GM21447 (cell line): ENCODE measurements at regions not wholly inside any gene's neighbourhood (a gene's known extent, or its start where the extent isn't known, plus 50 kb on each side); places are given as distances from the start of the nearest gene placed in this dataset.

Experiments used
- ATAC-seq: cut with Tn5 transposase; IDR thresholded peaks from one replicate; pipeline ENCODE4 v1.9.1; 2021; ENCODE audit not compliant: unreplicated experiment

DNA sequence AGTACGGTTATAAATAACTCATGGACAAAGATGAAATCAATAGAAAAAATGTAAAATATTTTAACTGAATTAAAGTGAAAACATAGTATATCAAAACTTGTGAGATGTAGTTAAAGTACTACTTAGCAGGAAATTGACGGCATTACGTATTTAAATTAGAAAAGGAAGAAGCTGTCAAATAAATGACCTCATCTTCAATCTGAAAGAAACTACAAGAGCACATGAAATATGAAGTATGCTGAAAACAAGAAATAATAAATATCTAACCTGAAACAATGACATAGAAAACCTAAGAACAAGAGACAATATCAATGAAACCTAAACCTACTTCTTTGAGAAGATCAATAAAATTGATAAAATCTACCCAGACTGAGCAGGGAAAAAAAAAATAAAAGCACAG lies 122.2 kb upstream of the PDE4B start:
- no peak for ATAC-seq

DNA sequence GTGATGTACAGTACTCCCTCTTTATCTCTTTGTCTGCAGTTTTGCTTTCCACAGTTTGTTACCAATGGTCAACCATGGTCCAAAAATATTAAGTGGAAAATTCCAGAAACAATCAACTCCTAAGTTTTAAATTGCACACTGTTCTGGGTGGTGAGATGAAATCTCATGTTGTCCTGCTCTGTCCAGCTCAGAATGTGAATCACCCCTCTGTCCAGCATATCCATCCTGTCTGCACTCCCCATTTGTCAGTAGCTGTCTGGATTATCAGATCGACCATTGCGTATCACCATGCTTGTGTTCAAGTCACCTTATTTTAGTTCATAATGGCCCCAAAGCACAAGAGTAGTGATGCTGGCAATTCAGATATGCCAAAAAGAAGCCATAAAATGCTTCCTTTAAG lies 118.2 kb upstream of the PDE4B start:
- ATAC-seq, result no peak

DNA sequence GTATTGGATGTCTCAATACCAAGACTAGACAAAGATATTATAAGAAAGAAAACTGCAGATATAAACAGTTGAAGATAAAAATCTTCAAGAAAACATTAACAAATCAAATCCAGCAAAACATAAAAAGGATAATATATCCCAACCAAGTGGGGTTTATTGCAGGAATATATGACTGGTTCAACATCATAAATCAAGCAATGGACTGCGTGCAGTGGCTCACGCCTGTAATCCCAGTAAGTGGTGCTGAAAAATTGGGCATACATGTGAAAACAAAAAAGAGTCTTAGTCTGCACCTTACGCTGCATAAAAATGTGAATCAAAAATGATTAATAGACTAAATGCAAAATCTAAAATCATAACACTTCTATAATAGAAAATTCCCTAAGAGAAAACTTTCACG lies 112.9 kb upstream of the PDE4B start:
- no peak for ATAC-seq

DNA sequence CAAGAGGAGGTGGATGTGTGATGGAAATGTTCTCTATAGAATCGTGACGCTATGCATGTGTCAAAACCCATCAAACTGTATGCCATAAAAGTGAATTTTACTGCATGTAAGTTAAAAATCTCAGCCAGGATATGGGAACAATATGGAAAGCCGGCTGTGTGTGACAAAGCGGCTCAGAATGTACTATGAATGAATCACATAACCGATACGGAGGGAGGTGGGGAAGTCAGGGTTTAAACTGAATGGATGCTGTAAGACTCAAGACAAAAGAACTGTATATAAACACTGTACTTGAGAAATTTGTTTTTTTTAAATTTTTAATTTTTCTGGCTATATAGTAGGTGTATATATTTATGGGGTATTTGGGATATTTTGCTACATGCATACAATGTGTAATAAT lies 111.6 kb upstream of the PDE4B start:
- no peak for ATAC-seq

DNA sequence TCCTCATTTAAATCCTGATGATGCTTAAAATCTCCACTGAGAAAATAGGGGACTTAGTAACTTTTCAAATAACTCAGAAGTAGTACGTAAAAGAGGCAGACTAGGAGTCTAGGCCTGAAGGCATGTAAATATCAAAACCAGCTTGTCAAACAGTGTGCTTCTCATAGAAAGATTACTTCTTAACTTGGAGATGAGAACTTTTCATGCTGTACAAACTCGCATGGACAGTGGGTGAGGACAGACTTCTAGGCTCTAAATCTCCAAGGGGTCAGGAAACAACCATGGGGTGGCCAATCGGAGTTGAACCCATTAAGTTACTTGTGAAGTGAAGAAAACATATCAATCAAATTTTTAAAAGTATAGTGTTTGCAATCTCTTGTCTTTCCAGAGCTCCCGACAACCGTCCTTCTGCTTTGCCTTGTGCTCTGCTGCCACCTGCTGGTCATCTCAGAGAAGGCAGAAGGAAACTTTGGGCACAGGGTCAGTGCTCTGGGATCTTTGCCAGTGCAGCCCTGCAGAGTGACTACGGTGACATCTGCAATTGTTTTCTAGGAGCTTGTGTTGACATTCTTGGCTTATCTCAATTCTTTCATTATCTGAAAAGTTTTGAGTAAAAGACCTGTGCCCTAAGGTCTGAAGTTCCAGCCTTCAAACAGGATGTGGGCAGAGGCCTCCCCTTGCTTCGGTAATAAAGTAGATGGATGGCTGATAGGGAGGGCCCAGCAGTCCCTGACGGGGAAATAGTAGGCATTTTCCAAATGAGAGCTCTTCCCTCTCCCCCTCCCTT lies 105.1 kb upstream of the PDE4B start:
- ATAC-seq, result peak; percentile 89

DNA sequence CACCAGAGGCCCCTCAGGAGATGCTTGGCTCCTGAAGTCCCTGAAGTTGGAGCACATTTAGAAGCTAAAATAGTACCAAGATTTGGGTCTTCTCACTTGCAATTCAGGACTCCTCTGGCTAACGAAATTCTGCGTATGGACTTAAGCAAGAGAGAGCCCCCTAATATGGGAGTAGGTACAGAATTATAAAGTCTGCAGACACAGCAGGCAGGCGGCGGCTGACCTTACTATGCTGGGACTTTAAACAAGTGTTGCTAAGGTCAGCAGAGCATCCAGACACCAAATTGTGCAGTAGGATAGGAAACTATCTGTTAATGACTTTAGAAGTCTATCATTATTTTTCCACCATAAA lies 104.5 kb upstream of the PDE4B start:
- ATAC-seq, result no peak

DNA sequence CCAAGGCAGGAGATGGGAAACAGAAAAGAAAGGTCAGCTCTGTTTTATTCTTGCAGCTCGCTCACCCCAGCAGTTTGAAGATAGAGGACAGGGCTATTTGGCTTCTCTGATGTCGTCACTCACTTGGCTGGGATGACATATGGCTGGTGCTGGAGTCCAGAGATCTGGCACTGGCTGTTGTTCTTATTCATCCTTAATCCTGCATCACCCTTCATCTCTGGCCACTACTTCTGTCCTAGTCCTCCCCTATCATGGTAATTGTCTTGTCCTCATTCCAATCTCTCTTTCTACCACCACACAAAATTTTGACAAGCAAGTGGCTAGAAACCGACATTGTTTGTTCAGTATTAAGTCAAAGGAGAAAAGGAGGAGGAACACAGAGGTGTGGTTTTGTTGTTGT lies 103.8 kb upstream of the PDE4B start:
- ATAC-seq, result no peak

DNA sequence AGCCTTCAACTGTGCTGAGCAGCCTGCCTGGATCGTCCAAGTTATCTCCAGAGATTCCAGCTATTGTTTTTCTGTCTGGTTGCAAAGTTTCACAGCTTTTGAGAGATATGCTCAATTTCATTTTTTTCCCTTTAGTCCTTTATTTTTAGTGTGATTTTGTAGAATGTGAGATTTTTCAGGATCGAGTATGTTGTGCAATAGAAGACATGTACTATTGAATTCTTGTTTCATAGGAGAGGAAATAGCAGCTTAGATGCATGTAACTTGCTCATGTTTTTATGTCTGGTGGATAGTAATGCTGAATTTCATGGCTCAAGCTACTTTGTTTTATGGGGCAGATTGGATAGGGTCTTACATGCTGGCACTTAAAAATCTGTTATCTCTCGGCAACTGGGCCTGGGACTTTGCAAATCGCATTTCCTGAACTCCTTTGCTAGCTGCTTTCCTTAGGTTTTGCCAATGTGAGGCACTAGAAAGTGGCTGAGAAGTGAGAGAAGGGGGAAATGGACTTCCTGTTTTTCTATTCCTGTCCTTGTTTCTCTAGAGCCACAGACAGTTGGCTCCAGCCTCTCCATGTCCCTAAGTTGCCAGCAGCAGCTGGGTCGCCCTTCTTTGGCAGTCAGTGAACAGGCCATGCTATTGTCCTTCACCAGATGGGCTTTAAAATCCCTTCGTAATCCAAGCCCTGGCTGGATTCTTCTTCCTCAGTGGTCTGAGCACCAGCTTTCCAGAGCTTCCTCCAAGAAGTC lies 101.4 kb upstream of the PDE4B start:
- ATAC-seq, result no peak

DNA sequence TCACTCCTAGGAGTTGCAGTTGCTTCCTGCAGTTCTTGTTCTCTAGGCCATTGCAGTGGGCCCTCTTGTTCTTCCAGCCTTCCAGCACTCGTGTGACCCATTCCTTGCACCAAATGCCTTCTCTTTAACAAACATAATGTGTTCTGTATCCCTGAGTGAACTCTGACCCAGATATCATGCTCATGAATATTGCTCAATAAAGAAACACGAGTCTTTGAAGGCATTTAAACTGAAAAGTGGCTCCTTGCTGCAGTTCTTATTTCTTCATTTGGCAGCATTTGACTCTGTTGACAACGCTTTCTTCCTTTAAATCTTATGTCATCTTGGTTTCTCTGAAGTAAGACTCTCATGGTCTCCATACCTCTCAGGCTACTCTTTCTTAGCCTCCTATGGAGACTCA lies 100.7 kb upstream of the PDE4B start:
- no peak for ATAC-seq

DNA sequence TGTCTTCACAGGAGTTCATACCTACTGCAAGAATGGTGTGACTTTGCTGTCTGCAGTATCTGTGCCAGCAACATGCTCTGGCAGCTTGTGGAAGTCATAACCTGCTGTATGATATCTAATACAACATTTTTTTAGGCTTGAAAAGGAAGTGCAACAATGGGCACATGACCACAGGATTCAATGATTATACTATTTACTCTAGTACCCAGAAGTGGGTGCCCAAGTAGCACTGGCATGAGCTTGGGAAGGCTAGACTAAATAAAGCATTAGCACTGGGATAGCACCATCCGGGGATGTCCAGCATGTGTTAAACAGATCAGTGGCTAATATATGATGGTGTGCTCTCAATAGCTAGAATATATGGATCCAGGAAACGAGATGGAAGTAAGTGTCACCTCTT lies 98.6 kb upstream of the PDE4B start:
- ATAC-seq, result no peak

DNA sequence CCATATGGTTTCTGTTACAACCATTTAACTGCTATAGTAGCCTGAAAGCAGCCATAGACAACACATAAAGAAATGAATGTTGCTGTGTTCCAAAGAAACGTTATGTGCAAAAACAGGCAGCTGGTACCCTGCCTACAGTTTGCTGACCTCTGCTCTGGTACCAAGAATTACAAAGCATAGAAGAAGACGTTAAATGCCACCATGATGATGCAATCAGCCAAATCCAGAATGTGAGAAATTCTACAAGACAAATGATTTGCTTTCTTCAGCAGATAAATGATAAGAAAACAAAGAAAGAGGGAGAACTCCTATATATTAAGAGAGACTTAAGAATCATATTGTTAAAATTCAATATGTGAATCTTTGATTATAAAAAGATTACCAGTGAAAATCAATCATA lies 97.8 kb upstream of the PDE4B start:
- no peak for ATAC-seq

DNA sequence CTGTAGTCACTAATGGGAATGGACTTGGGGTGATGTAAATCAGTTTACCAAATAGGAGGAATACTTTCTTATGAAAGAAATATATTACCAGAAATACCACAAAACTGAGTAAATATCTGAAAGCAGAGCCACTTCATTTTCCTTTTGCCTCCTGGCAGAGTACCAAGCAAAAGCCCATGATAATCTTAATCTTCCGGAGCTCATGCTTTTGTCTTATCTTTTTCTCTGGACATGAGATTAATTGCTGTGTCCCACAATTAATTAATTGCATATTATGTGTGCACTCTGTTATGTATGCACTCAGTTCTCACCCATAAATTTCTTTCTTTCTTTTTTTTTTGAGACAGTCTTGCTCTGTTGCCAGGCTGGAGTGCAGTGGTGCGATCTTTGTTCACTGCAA lies 94.1 kb upstream of the PDE4B start:
- ATAC-seq, result no peak

DNA sequence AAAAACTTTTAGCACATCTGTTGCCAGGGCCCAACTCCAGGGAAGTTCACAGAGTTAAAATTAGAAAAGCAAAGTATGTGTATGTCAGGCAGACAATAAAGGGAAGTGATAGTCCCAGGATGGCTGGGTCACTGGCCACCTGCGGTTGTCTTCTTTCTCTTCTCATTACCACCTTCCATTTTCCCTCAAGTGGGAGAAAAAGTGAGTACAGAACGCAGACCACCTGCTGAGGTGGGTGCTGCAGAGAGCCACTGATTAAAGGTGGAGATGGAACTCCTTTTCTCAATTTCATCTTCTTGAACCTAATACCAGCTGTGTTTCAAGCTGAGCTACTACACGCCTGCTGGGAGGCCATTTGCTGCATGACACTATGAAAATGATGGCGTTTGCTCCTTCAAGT lies 88.8 kb upstream of the PDE4B start:
- ATAC-seq, result peak; percentile 62

DNA sequence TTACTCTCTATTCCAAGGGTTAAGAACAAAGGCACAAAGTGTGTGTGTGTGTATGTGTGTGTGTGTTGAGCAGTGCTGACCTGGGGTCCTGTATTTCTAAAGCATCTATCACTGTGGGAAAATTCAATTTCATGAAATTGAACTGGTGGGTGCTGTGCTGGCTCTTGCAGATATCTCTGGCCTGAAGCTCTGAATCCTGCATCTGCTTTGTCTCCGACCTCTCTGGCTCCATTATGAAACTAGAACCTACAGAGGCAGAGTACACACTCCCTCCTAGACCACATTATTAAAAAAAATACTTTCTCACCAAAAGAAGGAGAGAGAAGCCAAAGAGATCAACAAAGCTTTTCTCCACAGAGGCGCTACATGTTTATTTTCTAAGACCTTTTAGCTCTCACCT lies 88.4 kb upstream of the PDE4B start:
- ATAC-seq, result no peak

DNA sequence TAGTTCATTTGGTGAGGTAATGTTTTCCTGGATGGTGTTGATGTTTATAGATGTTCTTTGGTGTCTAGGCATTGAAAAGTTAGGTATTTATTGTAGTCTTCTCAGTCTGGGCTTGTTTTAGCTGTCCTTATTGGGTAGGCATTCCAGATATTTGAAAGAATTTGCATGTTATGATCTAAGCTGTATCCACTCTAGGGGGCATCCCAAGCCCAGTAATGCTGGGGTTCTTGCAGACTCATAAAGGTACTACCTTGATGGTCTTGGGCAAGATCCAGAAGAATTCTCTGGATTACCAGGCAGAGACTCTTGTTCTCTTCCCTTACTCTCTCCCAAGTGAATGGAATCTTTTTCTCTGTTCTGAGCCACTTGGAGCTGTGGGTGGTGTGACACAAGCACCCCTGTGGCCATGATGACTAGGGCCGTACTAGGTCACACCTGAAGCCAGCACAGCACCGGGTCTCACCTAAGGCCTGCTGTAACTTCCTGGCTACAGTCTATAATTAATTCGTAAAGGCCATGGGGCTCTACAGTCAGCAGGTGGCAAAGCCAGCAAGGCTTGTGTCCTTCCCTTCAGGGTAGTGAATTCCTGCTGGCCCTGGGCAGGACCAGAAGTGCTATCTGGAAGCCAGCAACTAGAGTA lies 74.8 kb upstream of the PDE4B start:
- ATAC-seq, result no peak

DNA sequence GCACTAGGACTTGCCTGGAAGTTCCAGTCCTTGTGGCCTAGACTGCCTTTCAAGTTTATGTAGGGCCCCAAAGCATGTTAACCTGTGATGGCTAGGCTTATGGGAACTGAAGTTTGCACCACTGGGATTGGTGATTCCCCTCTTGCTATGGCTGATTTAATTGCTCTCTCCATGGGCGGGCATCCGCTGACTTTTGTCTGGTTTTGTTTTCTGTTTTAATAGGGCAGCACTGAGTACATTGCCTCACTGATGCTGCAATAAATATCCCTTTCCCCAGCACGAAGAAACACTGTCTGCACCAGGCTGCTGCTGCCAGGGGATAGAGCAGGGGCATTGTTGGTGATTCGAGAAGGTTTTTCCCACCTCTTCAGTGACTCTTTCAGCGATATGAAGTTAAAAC lies 73.3 kb upstream of the PDE4B start:
- ATAC-seq, result no peak

DNA sequence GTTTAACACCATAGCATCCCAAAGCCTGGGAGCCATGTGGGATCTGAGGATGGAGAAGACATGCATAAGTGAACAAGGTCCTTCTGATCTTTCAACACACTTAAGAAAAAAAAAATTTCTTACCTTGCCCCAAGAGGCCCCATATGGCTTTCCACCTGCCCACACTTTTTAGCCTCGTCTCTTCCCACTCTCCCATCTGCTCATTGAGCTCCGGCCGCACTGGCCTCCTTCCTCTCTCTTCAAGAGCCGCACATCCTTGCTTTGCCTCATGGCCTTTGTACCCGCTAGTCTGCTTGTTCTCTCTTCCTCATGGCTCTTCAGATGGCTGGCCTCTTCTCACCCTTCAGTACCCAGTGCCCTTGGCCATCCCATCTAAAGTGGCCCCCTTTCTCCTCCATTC lies 70.2 kb upstream of the PDE4B start:
- ATAC-seq, result no peak

DNA sequence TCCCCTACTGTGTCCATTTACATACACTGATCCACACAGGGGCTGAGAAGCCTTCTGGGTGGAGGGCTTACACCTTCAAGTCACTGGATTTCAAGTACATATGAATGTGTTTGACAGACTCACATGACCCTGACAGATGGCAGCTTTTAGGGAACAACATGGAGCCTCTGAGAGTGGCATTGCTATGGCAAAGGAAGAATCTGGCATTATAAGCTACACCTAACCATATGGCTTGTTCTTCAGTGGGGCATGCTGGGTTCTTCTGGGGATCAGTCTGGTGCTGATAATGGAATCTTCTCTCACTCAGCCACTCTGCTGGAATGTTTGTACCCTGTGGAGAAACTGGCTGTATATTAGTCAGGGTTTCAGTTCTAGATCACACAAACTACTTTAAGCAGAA lies 68.5 kb upstream of the PDE4B start:
- ATAC-seq, result no peak

DNA sequence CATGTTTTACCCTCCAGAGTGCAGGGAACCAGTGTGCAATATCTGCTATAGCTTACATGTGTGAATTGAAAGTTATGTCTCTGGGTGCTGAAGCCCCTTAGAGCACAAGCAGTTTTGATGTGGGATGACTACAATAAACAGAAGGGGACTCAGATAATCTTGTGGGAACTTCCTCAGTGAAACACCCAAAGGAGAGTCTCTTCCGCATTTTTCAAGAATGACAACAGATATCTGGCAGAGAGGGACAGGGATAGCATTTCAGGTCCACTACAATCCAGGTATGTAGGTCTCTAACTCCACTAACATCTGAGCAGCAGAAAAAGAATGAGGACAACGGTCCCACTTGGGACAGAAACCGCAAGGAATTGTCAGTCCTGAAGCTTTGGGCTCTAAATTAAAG lies 67.6 kb upstream of the PDE4B start:
- no peak for ATAC-seq

DNA sequence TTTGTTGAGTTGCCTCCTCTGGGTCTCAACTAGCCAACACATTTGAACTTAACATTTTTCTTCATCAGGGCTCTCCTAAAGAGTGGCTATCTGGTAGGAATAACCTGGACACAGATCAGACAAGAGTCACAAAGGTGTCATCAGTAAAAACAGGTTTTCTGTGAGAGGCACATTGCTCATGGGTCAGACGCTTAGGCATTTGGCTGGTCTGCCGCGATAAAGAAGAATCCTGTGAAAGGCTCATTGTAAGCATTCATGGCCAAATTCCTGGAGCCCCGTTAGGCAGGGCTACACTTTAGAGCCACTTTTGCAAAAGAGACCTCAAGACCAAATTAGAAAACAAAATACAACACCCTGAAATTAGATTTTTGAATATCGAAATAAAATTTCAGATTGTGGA lies 64.2 kb upstream of the PDE4B start:
- ATAC-seq, result no peak

DNA sequence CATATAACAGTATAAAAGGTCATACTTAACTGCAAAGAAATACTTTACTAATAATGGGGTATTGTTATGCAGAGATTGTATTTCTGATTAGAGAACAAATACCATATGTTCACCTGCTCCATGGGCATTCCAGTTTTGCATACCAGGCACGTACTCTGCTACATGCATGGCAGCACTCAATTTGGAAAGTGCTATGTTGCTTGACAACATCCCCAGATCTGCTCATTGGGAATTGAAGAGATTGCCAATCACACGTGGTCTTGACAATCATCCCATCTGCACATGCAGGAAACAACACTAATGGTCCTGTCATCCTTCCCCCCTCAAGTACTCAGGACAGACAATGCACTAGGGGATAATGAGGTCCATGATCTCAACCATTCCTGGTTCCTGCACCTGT lies 63.4 kb upstream of the PDE4B start:
- no peak for ATAC-seq

DNA sequence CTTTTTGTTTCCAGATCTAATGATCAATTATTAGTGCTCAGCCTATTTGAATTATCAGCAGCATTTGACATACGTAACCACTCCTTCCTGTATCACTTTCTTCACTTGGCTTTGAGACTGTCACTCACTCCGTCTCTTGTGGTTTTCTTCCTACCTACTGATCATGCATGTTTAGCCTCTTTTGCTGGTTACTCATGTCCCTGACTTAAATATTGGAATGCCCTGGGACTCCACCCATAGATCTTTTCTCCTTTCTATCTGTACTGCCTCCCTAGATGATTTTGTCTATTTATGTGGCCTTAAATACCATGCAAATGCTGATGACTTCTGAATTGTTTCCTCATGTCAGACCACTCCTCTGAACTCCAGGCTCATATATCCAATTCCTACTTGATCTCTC lies 57.7 kb upstream of the PDE4B start:
- no peak for ATAC-seq
